ENCODE measurements at regions not wholly inside any gene's neighbourhood (a gene's known extent, or its start where the extent isn't known, plus 50 kb on each side); places are given as distances from the start of the nearest gene placed in this dataset.
A peak's percentile ranks its signal among the peaks of the same experiment; 100 is the strongest.

- FAIRE-seq: no peak
Measured at GRCh38 chr2:42895134-42895790, 102.9 kb upstream of the HAAO start.

DNA sequence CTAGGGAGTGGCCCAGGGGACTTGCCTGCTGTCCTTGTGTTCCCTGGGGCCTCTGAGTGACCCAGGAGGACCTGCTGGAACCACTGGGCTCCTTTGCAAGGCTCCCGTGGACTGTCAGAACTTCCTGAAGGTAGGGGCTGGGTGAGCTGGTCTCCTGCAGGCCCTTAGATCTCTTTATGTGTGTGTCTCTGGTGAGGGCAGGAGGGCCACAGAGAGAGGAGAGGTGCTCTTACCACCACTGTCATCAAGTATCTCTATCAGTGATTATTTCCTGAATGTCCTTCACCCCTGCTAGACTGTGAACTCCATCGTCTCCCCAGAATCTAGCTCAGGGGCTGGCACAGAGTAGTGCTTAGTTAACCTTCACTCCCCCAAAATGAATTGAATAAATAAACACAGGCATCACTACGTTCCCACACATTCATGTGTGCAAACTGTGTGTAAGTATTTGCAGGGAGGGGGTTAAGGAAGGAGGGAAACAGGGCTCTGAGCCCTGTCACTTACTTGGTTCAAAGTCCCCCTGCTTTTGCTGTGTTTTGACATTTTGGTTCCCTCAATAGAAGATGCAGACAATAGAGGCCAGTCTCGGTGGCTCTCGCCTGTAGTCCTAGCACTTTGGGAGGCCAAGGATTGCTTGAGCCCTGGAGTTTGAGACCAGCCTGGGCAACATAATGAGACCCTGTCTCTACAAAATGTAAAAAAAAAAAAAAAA, 100.8 kb upstream of the HAAO start:
- DNase-seq (ENCODE audit: low spot score in 2 of 2) (no peak), FAIRE-seq (no peak)

More at GRCh38 chr2:42895134-42895790, 102.9 kb upstream of the HAAO start:
- no peak for DNase-seq (ENCODE audit: low spot score in 2 of 2)

DNA sequence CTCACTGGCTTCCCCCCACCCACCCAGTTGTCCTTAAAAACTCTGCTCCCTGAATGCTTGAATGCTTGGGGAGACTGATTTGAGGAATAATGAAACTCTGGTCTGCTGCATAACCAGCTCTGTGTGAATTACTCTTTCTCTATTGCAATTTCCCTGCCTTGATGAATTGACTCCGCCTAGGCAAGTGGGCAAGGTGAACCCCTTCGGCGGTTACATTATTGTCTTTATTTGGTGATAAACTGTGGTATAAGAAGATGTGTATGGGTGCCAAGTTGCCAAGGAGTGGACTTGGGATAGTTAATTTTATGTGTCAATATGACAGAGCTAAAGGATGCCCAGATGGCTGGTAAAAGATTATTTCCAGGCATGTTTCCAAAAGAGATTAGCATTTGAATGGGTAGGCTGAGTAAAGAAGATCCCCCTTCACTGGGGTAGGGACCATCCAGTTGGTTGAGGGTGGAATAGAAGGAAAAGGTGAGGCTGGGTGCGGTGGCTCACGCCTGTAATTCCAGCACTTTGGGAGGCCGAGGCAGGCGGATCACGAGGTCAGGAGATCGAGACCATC, 98.5 kb upstream of the HAAO start:
- DNase-seq (ENCODE audit: low spot score in 2 of 2) (no peak), FAIRE-seq (no peak)

DNA sequence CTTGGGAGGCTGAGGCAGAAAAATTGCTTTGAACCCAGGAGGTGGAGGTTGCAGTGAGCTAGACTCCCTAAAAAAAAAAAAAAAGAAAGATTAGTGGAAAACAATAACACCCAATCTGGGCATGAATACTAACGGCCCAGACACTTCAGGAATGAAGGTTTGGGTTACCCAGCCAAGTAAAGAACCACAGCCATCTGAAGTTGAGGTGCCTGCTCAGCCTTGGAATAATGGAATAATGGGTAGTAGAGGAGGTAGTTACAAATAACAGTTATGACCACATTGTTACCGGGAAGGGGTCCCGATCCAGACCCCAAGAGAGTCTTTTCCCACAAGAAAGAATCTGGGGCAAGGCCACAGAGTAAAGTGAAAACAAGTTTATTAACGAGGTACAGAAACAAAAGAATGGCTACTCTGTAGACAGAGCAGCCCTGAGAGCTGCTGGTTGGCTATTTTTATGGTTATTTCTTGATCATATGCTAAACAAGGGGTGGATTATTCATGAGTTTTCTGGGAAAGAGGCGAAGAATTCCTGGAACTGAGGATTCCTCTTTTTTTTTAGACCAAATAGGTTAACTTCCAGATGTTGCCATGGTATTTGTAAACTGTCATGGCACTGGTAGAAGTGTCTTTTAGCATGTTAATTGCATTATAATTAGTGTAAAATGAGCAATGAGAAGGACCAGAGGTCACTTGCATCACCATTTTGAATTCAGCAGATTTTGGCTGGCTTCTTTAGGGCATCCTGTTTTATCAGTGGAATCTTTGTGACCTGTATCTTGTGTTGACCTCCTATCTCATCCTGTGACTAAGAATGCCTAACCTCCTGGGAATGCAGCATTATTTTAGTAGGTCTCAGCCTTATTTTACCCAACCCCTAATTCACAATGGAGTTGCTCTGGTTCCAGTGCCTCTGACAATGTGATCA, 96.2 kb upstream of the HAAO start:
- FAIRE-seq (no peak), DNase-seq (ENCODE audit: low spot score in 2 of 2) (no peak)

DNA sequence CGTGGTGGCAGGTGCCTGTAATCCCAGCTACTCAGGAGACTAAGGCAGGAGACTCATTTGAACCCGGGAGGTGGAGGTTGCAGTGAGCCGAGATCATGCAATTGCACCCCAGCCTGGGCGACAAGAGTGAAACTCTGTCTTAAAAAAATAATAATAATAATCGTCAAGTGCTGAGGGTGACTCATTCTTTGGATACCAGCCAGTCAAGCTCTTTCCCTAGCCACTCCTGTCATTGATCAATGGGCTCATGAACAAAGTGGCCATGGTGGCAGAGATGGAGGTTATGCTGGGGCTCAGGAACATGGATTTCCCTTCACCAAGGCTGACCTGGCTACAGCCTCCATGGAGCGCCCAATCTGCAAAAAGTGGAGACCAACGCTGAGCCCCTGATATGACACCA, 94.5 kb upstream of the HAAO start:
- DNase-seq (ENCODE audit: low spot score in 2 of 2): no peak
- no peak for FAIRE-seq

- DNase-seq (ENCODE audit: low spot score in 2 of 2) (no peak), FAIRE-seq (no peak)
Measured at GRCh38 chr2:42882756-42883155, 90.4 kb upstream of the HAAO start.

DNA sequence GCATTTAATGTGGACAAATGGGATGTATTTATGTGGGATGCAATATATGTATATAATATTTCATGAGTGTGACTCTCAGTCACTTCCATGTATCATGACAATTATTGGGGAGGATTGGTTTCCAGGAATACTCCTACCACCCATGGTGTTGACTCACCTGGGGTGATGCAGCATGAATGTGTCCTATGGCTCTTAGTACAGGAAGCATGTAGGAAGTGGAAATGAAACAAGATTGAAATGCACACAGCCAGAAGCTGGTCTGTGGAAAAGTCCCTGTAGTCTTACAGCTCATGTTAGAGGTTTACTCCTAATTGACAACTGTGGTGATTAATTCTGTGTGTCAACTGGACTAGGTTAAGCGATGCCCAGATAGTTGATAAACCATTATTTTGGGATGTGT, 89.3 kb upstream of the HAAO start:
- DNase-seq (ENCODE audit: low spot score in 2 of 2): no peak
- FAIRE-seq: no peak

- no peak for FAIRE-seq
- DNase-seq (ENCODE audit: low spot score in 2 of 2): no peak
Measured at GRCh38 chr2:42880738-42881690, 88.6 kb upstream of the HAAO start.

DNA sequence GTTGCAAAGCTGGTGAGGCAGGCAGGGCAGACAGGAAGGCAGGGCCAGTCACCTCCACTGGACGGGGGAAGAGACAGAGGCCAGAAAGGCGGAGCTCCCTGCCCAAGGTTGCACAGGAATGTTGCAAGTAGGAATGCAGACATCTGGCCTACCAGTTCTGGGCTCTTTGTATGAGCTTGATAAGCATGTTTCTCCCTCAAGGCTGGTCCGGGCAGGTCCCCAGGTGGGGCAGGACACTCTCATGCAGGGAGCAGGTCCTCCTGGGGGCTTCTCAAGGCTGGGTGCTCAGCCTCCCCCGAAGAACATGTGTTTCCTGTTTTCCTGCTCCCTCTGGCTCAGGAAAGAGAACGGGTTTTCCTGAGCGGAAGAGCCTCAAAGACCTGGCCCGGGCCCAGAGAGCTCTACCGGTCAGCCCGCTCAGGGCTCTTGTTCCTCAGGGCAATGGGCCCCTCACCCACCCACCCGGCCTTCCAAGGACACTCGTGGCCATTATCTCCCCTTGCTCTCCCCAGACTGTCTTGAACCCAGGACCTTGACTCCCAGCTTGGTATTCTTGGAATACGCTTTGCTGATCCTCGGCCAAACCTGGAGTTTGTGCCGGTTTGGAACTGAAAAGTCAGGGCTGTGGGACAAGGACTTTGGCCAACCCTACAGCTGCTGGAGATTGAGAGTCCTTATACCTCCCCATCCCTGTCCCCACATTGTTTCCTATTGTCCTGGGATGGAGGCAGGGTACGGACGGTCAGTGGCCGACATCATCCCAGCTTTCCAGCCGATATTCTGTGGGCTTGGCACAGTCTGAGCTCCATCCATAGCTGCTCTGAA, 87.7 kb upstream of the HAAO start:
- no peak for DNase-seq (ENCODE audit: low spot score in 2 of 2)
- no peak for FAIRE-seq

DNA sequence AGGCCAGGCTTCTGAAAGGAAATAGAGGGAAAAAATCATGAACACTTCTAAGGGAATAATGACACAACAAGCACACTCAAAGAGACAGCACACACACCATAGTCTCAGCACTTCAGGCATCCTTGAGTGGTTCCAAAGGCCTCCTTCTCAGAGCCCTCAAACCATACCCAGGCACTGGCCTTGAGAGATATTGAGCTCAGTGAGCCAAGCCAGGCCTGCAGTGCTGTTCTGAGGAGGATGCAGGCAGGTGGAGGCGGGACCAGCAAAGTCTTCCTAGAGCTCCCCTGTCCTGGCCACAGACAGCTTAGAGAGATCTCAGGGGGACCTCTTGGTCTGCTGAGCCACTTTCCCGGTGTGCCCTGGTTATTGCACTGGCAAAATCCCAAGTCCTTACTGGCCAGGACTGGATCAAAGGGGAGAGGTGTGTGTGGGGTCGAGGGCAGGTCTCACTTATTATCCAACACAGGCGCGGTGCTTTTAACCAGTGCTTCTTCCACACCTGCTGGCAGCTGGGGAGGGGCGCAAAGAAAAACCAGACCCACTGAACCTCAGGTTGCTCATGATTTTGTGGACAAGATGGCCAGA, 86.8 kb upstream of the HAAO start:
- FAIRE-seq (no peak), DNase-seq (ENCODE audit: low spot score in 2 of 2) (no peak)

GRCh38 chr2:42878581-42878980, 86.2 kb upstream of the HAAO start:
- DNase-seq (ENCODE audit: low spot score in 2 of 2) (no peak), FAIRE-seq (no peak)

DNA sequence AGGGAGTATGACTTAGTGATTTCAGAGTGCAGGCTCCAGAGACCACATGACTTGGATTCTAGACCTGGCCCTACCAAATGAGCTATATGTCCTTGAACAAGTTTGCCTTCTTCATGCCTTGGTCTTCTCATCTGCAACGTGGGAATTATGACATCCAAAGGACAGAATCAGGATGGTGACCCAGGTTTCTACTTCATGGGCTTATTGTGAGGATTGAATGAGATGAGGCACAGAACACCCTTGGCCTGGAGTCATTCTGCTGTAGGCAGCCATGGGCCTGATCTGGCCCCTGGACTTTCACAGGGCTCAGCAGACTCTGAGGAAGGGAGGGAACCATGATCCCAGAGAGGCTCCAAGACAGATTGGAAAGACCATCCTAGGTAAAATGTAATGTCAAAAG, 85.6 kb upstream of the HAAO start:
- DNase-seq (ENCODE audit: low spot score in 2 of 2) (no peak), FAIRE-seq (no peak)

GRCh38 chr2:42877511-42877910, 85.1 kb upstream of the HAAO start:
- FAIRE-seq: no peak

GRCh38 chr2:42876326-42876751, 84.0 kb upstream of the HAAO start:
- FAIRE-seq: no peak
- DNase-seq (ENCODE audit: low spot score in 2 of 2): no peak

More at GRCh38 chr2:42877511-42877910, 85.1 kb upstream of the HAAO start:
- no peak for DNase-seq (ENCODE audit: low spot score in 2 of 2)

- no peak for DNase-seq (ENCODE audit: low spot score in 2 of 2)
- no peak for FAIRE-seq
Measured at GRCh38 chr2:42875880-42876279, 83.5 kb upstream of the HAAO start.

- FAIRE-seq: no peak
- DNase-seq (ENCODE audit: low spot score in 2 of 2): no peak
Measured at GRCh38 chr2:42874949-42875801, 82.8 kb upstream of the HAAO start.

GRCh38 chr2:42872721-42873120, 80.3 kb upstream of the HAAO start:
- no peak for FAIRE-seq

GRCh38 chr2:42871372-42871771, 79.0 kb upstream of the HAAO start:
- FAIRE-seq: peak; percentile 8
- no peak for DNase-seq (ENCODE audit: low spot score in 2 of 2)

More at GRCh38 chr2:42872721-42873120, 80.3 kb upstream of the HAAO start:
- no peak for DNase-seq (ENCODE audit: low spot score in 2 of 2)

Measured in frontal cortex (tissue), 3 donors.